ENCODE measurements at regions not wholly inside any gene's neighbourhood (a gene's known extent, or its start where the extent isn't known, plus 50 kb on each side); places are given as distances from the start of the nearest gene placed in this dataset.

DNA sequence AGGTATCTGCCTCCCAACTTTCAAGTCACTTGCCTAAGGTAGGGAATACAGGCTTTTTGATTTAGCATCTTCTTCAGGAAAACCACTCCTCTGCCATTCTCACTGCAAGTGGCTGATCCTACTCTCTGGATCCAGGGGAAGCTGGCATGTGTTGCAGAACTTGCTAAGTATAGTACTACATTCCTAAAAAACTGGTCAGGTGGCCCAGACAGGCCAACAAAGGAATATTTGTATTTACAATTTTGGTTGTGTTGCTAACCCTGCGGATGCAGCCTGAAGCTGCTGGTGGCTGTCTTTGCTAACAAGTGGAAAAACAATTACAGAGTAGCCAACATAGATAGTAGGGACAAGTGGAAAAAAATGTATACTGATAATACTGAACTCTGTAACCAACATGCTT lies 222.5 kb upstream of the STARD13 start:
- Histone ChIP-seq H3K36me3 (ENCODE audit: control insufficient read depth, insufficient read depth, low read length) (no peaks in the 10 kb centered on the region), H3K27me3 (replicated peaks; ENCODE audit: control insufficient read depth, insufficient read depth, low read length) (no peaks in the 10 kb centered on the region), H3K4me3 (replicated peaks; ENCODE audit: low read depth, low read length) (no peak overlapping the region)
- no peak for DNase-seq (ENCODE audit: extremely low read depth, insufficient read length)
- TF ChIP-seq, protein P1, sequence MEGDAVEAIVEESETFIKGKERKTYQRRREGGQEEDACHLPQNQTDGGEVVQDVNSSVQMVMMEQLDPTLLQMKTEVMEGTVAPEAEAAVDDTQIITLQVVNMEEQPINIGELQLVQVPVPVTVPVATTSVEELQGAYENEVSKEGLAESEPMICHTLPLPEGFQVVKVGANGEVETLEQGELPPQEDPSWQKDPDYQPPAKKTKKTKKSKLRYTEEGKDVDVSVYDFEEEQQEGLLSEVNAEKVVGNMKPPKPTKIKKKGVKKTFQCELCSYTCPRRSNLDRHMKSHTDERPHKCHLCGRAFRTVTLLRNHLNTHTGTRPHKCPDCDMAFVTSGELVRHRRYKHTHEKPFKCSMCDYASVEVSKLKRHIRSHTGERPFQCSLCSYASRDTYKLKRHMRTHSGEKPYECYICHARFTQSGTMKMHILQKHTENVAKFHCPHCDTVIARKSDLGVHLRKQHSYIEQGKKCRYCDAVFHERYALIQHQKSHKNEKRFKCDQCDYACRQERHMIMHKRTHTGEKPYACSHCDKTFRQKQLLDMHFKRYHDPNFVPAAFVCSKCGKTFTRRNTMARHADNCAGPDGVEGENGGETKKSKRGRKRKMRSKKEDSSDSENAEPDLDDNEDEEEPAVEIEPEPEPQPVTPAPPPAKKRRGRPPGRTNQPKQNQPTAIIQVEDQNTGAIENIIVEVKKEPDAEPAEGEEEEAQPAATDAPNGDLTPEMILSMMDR (IDR thresholded peaks at IDR 0.05; ENCODE audit: insufficient read depth, low read length, poor library complexity, severe bottlenecking) = no peak

DNA sequence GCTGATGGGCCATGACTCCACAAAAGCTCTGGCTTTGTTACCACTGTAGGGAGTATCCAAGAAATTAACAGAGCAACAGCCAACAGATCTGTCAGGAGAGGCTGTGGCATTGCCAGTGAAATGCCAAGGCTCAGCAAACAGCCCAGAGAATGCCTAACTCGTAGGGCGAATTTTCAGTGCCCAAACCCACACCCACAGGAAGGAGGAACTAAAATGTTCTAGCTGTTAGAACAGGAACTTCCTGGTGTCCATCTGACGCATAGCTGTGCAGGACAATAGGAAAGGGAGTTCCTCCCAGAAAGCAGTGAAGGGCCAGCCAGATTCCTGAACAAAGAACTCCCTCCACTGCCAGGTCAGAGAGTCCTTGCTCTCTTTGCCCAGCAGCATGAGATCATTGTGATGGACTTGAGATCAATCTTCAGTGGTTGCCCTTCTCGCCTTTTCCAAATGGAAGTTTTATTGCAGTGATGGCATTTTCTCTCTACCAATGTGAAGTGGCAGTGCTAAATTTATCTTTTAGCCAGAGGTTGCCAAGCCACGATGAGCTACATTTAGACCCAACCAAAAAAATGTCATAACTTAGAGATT lies 224.2 kb upstream of the STARD13 start:
- Histone ChIP-seq H3K27me3 (replicated peaks; ENCODE audit: control insufficient read depth, insufficient read depth, low read length) (no peaks in the 10 kb centered on the region), H3K36me3 (ENCODE audit: control insufficient read depth, insufficient read depth, low read length) (no peaks in the 10 kb centered on the region), H3K4me3 (replicated peaks; ENCODE audit: low read depth, low read length) (no peak overlapping the region)
- TF ChIP-seq, protein P1 (IDR thresholded peaks at IDR 0.05; ENCODE audit: insufficient read depth, low read length, poor library complexity, severe bottlenecking) = no peak
- no peak for DNase-seq (ENCODE audit: extremely low read depth, insufficient read length)

GRCh38 chr13:33510350-33510970 lies 224.9 kb upstream of the STARD13 start:
- Histone ChIP-seq H3K27me3 (replicated peaks; ENCODE audit: control insufficient read depth, insufficient read depth, low read length) (no peaks in the 10 kb centered on the region), H3K36me3 (ENCODE audit: control insufficient read depth, insufficient read depth, low read length) (no peaks in the 10 kb centered on the region), H3K4me3 (replicated peaks; ENCODE audit: low read depth, low read length) (no peak overlapping the region)
- DNase-seq (ENCODE audit: extremely low read depth, insufficient read length) = no peak
- TF ChIP-seq, protein P1 (IDR thresholded peaks at IDR 0.05; ENCODE audit: insufficient read depth, low read length, poor library complexity, severe bottlenecking) = no peak

DNA sequence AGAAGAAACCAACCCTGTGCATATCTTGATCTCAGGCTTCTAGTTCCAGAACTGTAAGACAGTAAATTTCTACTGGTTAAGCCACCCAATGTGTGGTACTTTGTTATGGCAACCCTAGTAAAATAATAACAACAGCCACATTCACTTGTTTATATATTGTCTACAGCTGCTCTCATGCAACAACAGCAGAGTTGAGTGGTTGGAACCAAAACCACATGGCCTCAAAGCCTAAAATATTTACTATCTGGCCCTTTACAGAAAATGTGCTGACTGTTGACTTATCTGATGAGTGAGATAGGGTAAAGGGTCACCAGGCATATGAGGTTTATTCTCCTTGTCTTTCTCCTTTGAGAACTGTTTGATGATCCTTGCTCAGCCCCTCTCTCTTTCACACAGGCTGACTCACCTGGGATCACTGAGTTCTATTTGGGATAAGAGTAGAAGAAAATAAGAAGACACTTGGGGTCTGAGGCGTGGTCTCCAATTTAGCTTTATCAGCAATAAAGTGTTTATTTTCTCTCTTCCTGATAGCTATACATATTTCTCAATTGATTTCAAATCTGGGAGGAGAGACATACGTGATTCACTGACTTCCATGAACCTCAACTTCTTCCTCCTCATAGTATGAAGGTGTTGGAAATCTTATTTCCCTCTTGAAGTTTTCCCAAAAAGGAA lies 227.5 kb upstream of the STARD13 start:
- TF ChIP-seq, protein P1 (IDR thresholded peaks at IDR 0.05; ENCODE audit: insufficient read depth, low read length, poor library complexity, severe bottlenecking) = no peak
- Histone ChIP-seq H3K4me3 (replicated peaks; ENCODE audit: low read depth, low read length) (no peak overlapping the region), H3K27me3 (replicated peaks; ENCODE audit: control insufficient read depth, insufficient read depth, low read length) (no peaks in the 10 kb centered on the region), H3K36me3 (ENCODE audit: control insufficient read depth, insufficient read depth, low read length) (no peaks in the 10 kb centered on the region)
- no peak for DNase-seq (ENCODE audit: extremely low read depth, insufficient read length)

DNA sequence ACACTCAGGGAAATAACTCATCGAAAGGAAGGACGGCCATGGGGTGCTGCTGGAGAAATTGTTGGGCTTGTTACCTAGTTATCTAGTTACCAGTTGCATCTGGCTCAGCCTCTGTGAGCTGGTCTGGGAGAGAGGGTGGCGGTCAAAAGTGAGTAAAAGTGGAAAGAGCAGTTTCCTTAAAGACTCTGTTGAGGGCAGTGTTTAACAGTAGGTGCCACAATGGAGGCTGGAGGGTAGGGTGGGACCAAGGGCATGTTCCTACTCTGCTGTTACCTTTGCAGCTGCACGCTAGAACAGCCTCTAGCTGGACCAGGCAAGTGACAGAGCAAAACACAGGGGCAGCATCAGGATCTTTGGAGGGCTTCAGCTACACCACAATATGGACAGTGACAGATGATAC lies 228.8 kb upstream of the STARD13 start:
- Histone ChIP-seq H3K4me3 (replicated peaks; ENCODE audit: low read depth, low read length) (no peak overlapping the region), H3K36me3 (ENCODE audit: control insufficient read depth, insufficient read depth, low read length) (no peaks in the 10 kb centered on the region), H3K27me3 (replicated peaks; ENCODE audit: control insufficient read depth, insufficient read depth, low read length) (no peaks in the 10 kb centered on the region)
- TF ChIP-seq, protein P1 (IDR thresholded peaks at IDR 0.05; ENCODE audit: insufficient read depth, low read length, poor library complexity, severe bottlenecking) = no peak
- no peak for DNase-seq (ENCODE audit: extremely low read depth, insufficient read length)

Measured in GM06990 (cell line).